Left renal cortex interstitium (tissue), 4 donors: ENCODE measurements at regions not wholly inside any gene's neighbourhood (a gene's known extent, or its start where the extent isn't known, plus 50 kb on each side); places are given as distances from the start of the nearest gene placed in this dataset.
"Not testable (repeated sequence)": the region's sequence is repeated elsewhere in the genome, so short reads cannot be mapped to it uniquely, and the experiment has no call there.

Experiments used
- DNase-seq, 4 donors: peaks; one replicate each; pipeline ENCODE4 v3.0.0-alpha.2; 2013; ENCODE audit warnings: low read depth in 4 of 4, low spot score in 2 of 4, missing footprints in 1 of 4

- DNase-seq, result no peak
Observed at GRCh38 chr1:238408737-238409136, 518.0 kb upstream of the ZP4 start.

DNA sequence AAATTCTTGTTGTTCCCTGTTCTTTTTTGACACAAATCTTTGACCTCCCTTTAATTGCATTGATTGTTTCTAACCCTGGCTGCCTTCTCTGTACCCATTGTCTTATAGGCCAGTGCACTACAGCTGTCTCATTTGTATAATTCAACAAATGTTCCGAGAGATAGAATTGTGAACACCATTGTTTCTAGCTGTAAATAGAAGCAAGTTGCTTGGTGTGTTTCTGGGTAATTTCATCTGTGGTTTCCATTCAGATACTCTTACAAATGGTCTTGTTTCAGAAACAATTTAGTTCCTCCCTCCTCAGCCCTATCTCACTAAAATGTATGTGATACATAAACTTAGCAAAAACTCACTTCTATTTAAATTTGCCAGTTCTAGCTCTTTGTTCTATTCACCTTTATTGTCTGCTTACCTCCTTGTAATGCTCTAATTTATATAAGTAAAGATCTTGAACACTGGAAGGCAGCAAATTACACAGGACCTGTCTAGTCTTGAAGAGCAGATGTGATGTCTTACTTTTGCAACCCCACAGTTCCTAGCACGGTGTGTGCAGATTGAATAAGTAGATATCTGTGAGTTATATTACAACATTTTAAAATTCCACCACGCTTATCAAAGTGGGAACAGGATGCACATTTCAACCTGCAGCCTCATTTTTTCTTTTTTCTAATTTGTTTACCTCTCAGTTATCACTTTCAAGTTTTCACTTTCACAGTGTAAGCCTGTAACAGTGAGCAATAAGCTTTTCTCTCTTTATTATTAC, 515.6 kb upstream of the ZP4 start:
- no peak for DNase-seq

GRCh38 chr1:238404921-238405320, 514.2 kb upstream of the ZP4 start:
- DNase-seq, result no peak

- no peak for DNase-seq
Observed at GRCh38 chr1:238404481-238404880, 513.8 kb upstream of the ZP4 start.

DNA sequence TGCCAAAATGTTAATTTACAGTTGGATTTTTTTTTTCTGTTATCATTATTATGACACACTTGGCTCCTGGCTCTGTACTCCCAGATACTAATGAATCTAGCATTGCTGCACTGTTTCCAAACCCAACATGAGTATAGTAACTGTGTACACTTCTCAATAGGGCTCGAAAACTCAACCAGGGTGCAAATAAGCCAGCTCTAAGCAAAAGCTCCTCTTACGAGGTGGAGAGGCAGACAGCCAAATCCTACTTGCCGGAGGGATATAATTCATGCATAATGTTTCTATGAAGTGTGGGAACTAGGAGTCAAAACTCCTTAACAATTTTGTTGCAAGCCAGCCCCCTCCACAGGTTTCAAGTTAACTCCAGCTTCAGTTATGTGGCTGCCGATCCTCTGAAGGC, 510.4 kb upstream of the ZP4 start:
- no peak for DNase-seq

DNA sequence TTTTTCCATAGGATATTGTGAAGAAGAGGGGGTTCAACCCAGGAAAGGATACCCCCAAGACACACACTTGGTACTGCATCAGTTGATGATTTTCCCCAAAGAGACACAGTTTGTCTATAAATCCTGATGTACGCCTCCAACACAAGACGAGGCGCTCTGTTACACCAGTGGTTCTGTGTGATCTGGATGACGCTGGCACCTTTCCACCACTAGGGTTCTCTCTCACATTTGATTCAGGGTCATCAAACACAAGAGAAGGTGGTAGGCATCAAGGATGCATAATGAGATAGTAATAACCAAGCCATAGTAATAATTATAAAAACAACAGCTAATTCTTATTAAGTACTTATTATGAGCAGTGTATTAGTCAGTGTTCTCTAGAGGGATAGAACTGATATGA, 508.8 kb upstream of the ZP4 start:
- no peak for DNase-seq

GRCh38 chr1:238396140-238396539, 505.4 kb upstream of the ZP4 start:
- no peak for DNase-seq

DNA sequence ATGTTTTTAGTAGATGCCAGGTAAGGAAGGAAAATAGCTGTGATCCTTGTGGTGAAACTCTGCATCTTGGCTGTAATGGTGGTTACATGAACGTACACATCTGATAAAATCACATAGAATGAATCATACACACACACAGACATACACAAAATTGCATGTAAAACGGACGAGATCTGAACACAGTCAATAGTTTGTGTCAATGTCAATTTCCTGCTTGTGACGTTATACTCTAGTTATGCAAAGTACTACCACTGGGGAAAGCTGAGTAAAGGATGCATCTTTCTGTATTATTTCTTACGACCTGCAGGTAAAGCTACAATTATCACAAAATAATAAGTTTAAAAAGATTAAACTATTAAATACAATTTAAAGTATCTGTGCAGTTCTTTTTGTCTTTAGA, 493.7 kb upstream of the ZP4 start:
- no peak for DNase-seq

DNA sequence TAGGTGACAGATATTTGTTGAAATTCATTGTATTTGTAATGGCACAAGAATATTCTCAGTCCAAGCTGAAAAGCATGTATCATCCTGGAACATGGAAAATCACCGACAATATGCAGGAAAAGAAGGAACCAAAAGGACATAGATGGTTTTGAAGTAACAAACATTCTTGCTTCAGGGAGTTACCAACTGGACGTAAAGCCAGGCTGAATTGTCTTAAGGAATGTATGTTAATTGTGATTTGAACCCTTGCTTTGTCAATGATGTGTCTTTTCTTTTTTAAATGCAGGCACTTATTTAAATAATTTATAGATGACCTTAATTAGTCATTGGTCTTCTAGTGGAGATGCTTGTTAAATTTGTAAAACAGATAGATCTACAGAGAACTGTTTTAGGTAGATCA, 489.4 kb upstream of the ZP4 start:
- DNase-seq, result no peak

- DNase-seq, result not testable (repeated sequence)
Observed at GRCh38 chr1:238379446-238379845, 488.7 kb upstream of the ZP4 start.

DNA sequence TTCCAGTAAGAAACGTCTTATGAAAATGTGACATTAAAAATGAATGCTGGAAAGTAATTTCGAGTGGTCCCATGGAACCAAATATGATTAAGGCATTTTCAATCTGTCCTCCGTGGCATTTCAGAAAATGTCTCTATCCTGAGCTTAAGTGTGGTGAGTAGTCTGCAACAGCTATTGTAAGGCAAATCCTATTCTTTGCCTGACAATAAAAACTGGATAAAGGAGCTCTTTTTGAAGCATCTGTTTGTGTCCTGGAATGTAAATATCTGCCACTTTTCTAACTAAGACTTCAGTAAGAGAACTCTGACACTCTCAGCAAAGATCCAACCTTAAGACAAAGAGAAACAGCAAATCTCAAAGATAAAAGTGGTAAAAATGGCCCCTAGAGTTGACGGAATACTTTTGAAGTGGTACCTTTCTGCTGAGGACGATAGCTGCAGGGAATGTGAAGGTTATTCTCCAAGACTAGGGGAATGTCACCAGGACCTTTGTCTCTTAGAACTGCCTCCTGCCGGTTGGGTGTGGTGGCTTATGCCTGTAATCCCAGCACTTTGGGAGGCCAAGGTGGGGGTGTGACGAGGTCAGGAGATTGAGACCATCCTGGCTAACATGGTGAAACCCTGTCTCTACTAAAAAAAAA, 486.7 kb upstream of the ZP4 start:
- no peak for DNase-seq

DNA sequence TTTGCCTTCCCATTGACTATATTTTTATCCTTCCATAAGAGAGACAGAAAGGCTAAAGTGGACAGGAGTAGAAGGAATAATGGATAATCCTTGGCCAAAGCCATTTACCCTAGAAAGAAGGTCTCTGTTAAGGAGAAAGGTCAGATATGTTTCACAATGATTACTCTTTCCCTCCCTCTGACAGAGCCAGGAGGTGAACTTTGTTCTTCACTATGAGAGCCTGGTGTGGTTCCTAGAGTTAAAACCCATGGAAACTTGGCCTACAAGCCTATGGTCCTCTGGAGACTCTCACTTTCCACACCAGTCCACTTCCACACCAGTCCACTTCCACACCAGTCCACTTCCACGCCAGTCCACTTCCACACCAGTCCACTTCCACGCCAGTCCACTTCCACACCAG, 479.9 kb upstream of the ZP4 start:
- no peak for DNase-seq

DNA sequence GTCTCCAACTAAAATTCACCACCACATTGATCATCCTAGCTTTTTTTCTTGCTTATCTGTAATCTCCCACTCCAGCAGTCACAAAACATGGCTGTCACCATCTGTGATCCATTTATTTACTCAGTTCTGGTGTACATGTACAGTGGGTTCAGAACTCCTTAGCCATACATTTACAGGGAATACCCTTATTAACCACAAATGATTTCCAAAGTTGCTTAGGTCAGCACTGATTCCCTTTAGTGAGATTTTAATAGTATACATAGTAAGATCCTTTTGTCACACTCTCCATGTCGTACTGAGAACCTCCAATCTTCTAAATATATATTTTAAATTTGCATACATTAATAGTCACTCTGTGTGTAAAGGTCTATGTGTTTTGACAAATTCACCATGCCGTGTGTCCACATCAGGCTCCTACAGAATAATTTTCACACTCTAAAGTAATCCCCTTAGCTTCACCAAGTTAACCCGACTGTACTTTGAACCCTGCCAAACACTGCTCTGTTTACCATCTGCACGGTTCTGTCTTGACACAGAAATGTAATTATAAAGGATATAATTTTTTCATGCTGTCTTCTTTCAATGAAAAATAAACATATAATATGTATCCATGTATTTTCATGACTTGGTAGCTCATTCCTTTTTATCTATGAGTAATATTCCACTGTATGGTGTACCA, 473.6 kb upstream of the ZP4 start:
- no peak for DNase-seq

GRCh38 chr1:238360474-238360873, 469.8 kb upstream of the ZP4 start:
- DNase-seq, result no peak

GRCh38 chr1:238350471-238350870, 459.7 kb upstream of the ZP4 start:
- no peak for DNase-seq

DNA sequence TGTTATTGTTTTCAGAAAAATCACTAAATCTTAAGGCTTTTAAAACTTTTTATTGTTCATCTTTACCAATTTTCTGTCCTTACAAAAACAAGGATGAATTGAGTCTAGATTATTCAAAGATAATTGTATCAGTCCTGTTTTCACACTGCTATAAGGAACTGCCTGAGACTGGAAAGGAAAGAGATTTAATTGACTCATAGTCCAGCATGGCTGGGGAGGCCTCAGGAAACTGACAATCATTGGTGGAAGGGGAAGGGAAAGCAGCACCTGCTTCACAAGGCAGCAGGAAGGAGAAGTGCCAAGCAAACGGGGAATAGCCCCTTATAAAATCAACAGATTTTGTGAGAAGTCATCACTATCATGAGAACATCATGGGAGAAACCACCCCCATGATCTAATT, 455.6 kb upstream of the ZP4 start:
- DNase-seq, result no peak

DNA sequence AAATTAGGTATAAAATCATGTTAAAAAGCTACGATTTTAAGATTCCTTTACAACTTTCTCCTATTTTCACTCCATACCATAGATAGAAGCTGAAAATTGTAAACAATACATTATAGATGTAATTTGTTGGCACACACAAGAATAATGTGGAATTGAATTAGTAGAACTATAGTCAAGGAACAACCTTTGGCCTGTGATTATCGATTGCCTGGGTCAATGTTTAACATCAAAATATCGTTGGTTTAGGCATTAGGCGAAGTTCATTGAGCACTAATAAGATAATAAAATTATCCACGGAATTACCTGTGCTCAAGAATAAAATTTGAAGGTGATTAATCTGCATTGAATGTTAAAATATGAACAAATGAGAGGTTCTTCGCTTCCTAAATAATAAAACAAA, 455.1 kb upstream of the ZP4 start:
- DNase-seq, result no peak

DNA sequence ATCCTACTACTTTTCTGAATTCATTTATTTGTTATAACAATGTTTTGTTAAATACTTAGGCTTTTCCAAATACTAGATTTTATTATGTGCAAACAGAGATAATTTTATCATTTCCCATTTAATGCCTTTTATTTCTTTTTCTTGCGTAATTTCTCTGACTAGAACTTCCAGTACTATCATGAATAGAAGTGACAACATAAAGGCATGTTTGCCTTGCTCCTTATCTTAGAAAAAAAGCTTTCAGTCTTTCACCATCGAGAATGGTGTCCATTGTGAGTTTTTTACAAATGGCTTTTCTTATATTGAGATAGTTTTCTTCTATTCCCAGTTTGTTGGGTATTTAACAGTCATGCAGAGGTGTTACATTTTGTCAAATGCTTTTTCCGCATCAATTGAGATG, 453.1 kb upstream of the ZP4 start:
- no peak for DNase-seq

DNA sequence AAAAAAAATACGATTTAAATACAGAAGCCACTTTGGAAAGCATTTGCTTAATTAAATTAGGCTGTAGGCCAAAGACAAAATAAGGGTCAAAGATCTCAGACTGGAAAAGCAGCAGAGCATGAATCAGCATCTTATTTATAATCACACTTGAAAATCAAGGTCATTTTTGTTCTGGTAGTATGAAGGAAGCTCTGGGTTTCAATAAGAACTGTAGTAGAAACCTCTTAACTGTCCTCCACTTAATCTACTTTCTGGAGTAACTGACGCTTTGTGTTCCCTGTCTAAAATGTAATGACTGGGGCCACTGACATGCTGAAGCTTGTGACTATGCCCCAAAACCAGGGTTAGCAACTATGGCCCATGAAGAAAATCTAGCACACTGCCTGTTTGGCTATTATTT, 450.7 kb upstream of the ZP4 start:
- no peak for DNase-seq

DNA sequence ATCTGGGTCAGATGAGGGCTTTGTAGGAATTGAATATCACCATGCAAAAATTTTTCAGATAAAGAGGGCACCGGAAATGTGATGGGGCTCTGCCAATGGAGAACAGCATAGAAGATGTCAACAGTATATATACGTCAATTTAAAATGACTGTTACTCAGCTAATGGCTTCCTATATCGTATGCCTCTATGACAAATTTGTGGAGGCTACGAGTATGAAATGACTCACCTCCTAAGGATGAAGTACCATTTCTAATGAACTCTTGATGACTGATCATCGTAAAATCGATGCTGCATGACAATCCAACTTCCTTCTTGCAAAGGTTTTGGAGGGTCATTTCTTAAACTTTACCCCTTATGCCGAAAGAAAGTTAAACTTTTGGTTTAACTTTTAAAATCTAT, 450.3 kb upstream of the ZP4 start:
- DNase-seq, result no peak

DNA sequence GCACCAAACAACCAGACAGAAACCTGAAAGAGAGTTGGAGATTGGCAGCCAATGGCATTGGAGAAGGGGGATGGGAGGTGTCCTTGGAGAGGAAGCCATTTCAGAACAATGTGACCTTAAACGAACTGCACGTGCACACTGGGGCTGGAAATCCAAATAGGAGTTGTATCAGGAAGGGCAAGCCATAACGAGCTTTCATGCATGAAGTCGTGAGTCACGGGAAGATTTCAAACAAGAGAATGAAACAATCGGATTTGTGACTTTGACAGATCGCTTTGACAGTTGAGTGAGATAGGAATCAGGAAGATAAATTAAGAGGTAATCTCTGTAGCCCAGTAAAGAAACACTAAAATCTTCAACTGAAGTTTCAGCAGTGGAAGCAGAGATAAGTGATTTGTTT, 445.8 kb upstream of the ZP4 start:
- DNase-seq, result no peak

DNA sequence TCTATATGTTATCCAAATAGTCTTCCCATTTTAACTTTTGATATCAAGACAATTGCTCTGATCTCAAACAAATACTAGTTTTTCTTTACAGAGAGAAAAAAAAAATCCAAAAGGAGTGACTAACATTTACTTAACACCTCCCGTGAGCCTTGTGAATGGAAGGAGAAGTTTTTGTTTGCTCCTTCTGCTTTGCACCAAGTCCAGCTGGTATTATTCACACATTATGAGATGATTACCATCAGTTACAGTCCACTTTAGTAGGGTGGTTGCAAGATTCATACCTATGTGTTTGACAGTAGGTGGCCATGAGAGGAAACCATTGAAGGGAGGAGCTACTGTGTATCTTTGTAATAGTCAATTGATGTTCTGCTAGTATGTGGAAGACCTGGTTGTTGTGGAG, 443.4 kb upstream of the ZP4 start:
- no peak for DNase-seq
